ENCODE measurements at regions not wholly inside any gene's neighbourhood (a gene's known extent, or its start where the extent isn't known, plus 50 kb on each side); places are given as distances from the start of the nearest gene placed in this dataset.

GRCh38 chr12:76226956-76227355, 121.3 kb downstream of the BBS10 start:
- H3K4me3 ChIP-seq (ENCODE audit: low read depth, low read length, poor library complexity, severe bottlenecking) = no peak overlapping the region
- CTCF ChIA-PET (ENCODE audit: unreplicated experiment) = no interaction called here

GRCh38 chr12:76226397-76226796, 121.8 kb downstream of the BBS10 start:
- Histone ChIP-seq H3K4me3 (ENCODE audit: low read depth, low read length, poor library complexity, severe bottlenecking) (no peak overlapping the region), H3K4me1 (ENCODE audit: insufficient read depth, low read length, poor library complexity, severe bottlenecking) (no peaks in the 10 kb centered on the region), H4K20me1 (ENCODE audit: insufficient read depth, low read length) (no peaks in the 10 kb centered on the region), H3K9me2 (ENCODE audit: insufficient read depth, low read length) (no peaks in the 10 kb centered on the region), H3K9me3 (ENCODE audit: low read length) (no peaks in the 10 kb centered on the region), H2AFZ (ENCODE audit: low read length) (no peak overlapping the region), H3K79me2 (ENCODE audit: insufficient read depth, low read depth, low read length) (no peaks in the 10 kb centered on the region), H3K27ac (ENCODE audit: low read depth, low read length, poor library complexity, severe bottlenecking) (no peak overlapping the region), H3K4me2 (ENCODE audit: low read length) (no peak overlapping the region), H3K36me3 (ENCODE audit: insufficient read depth, low read length) (no peaks in the 10 kb centered on the region)
- intact Hi-C loops (cut with micrococcal nuclease; ENCODE audit: unreplicated experiment) = no loop called here
- CTCF ChIA-PET (ENCODE audit: unreplicated experiment) = no interaction called here
- no peak for DNase-seq (ENCODE audit: low spot score)
- TF ChIP-seq, protein P1, sequence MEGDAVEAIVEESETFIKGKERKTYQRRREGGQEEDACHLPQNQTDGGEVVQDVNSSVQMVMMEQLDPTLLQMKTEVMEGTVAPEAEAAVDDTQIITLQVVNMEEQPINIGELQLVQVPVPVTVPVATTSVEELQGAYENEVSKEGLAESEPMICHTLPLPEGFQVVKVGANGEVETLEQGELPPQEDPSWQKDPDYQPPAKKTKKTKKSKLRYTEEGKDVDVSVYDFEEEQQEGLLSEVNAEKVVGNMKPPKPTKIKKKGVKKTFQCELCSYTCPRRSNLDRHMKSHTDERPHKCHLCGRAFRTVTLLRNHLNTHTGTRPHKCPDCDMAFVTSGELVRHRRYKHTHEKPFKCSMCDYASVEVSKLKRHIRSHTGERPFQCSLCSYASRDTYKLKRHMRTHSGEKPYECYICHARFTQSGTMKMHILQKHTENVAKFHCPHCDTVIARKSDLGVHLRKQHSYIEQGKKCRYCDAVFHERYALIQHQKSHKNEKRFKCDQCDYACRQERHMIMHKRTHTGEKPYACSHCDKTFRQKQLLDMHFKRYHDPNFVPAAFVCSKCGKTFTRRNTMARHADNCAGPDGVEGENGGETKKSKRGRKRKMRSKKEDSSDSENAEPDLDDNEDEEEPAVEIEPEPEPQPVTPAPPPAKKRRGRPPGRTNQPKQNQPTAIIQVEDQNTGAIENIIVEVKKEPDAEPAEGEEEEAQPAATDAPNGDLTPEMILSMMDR (conservative IDR thresholded peaks at IDR 0.05; ENCODE audit: low read length) = no peak
- no peak for TF ChIP-seq EZH2phosphoT487 (IDR thresholded peaks at IDR 0.05; ENCODE audit: borderline replicate concordance, low read depth, low read length)
- POLR2A ChIA-PET = interaction anchor here (0.5 to 0.8 kb wide), 3 partner anchors 23 to 672 kb away, joined by 4 to 7 read pairs (median 4); no protein-coding TSS in a partner anchor
- no TSS peak for BruUV-seq (replicated peaks)

More at GRCh38 chr12:76226956-76227355, 121.3 kb downstream of the BBS10 start:
- no TSS peak for BruUV-seq (replicated peaks)
- no peak overlapping the region for H3K4me2 ChIP-seq (ENCODE audit: low read length)
- intact Hi-C loops (cut with micrococcal nuclease; ENCODE audit: unreplicated experiment) = no loop called here
- no peaks in the 10 kb centered on the region for H4K20me1 ChIP-seq (ENCODE audit: insufficient read depth, low read length)
- no peaks in the 10 kb centered on the region for H3K9me3 ChIP-seq (ENCODE audit: low read length)
- H3K9me2 ChIP-seq (ENCODE audit: insufficient read depth, low read length) = no peaks in the 10 kb centered on the region
- no peak overlapping the region for H3K27ac ChIP-seq (ENCODE audit: low read depth, low read length, poor library complexity, severe bottlenecking)
- no peaks in the 10 kb centered on the region for H3K79me2 ChIP-seq (ENCODE audit: insufficient read depth, low read depth, low read length)
- no peak for DNase-seq (ENCODE audit: low spot score)
- POLR2A ChIA-PET = interaction anchor here (1.0 kb wide), 1 partner anchor 19 kb away, joined by 4 read pairs; no protein-coding TSS in a partner anchor
- no peaks in the 10 kb centered on the region for H3K4me1 ChIP-seq (ENCODE audit: insufficient read depth, low read length, poor library complexity, severe bottlenecking)
- H3K36me3 ChIP-seq (ENCODE audit: insufficient read depth, low read length) = no peaks in the 10 kb centered on the region
- TF ChIP-seq, protein P1 (conservative IDR thresholded peaks at IDR 0.05; ENCODE audit: low read length) = no peak
- no peak for TF ChIP-seq EZH2phosphoT487 (IDR thresholded peaks at IDR 0.05; ENCODE audit: borderline replicate concordance, low read depth, low read length)
- H2AFZ ChIP-seq (ENCODE audit: low read length) = no peak overlapping the region

GRCh38 chr12:76223869-76224268, 124.3 kb downstream of the BBS10 start:
- Histone ChIP-seq H3K36me3 (ENCODE audit: insufficient read depth, low read length) (no peaks in the 10 kb centered on the region), H3K4me2 (ENCODE audit: low read length) (no peak overlapping the region), H4K20me1 (ENCODE audit: insufficient read depth, low read length) (no peaks in the 10 kb centered on the region), H3K4me1 (ENCODE audit: insufficient read depth, low read length, poor library complexity, severe bottlenecking) (no peaks in the 10 kb centered on the region), H2AFZ (ENCODE audit: low read length) (no peak overlapping the region), H3K4me3 (ENCODE audit: low read depth, low read length, poor library complexity, severe bottlenecking) (no peak overlapping the region), H3K27ac (ENCODE audit: low read depth, low read length, poor library complexity, severe bottlenecking) (no peak overlapping the region), H3K9me3 (ENCODE audit: low read length) (no peaks in the 10 kb centered on the region), H3K9me2 (ENCODE audit: insufficient read depth, low read length) (no peaks in the 10 kb centered on the region), H3K79me2 (ENCODE audit: insufficient read depth, low read depth, low read length) (no peaks in the 10 kb centered on the region)
- TF ChIP-seq EZH2phosphoT487 (IDR thresholded peaks at IDR 0.05; ENCODE audit: borderline replicate concordance, low read depth, low read length) = no peak
- TF ChIP-seq, protein P1 (conservative IDR thresholded peaks at IDR 0.05; ENCODE audit: low read length) = no peak
- no peak for DNase-seq (ENCODE audit: low spot score)
- intact Hi-C loops (cut with micrococcal nuclease; ENCODE audit: unreplicated experiment) = no loop called here
- ChIA-PET CTCF (ENCODE audit: unreplicated experiment) (no interaction called here), POLR2A (interaction anchor here (0.5 to 1.0 kb wide), 2 partner anchors 47 to 667 kb away, joined by 3 read pairs; no protein-coding TSS in a partner anchor)
- no TSS peak for BruUV-seq (replicated peaks)

All from OCI-LY7 (cell line).